A673 (cell line): ENCODE measurements at regions not wholly inside any gene's neighbourhood (a gene's known extent, or its start where the extent isn't known, plus 50 kb on each side); places are given as distances from the start of the nearest gene placed in this dataset.

Experiments used
- EZH2 ChIP-seq: fragments of 200-600 bp; sonication (generic); IDR thresholded peaks from 2 replicates; pipeline ENCODE4 v1.6.1; 2017; ENCODE audit warnings: borderline replicate concordance, low read depth, mild to moderate bottlenecking, mixed read lengths, antibody characterized with exemption, low read length; ENCODE audit not compliant: poor library complexity, severe bottlenecking
- TF ChIP-seq, protein P1 (sequence below): fragments of 300-800, 200-600 bp; sonication (generic); conservative IDR thresholded peaks from 2 replicates; pipeline ENCODE4 v1.5.1; 2017; ENCODE audit warnings: low read depth, mild to moderate bottlenecking, antibody characterized with exemption, low read length, moderate library complexity, mixed read lengths

- TF ChIP-seq, protein P1, sequence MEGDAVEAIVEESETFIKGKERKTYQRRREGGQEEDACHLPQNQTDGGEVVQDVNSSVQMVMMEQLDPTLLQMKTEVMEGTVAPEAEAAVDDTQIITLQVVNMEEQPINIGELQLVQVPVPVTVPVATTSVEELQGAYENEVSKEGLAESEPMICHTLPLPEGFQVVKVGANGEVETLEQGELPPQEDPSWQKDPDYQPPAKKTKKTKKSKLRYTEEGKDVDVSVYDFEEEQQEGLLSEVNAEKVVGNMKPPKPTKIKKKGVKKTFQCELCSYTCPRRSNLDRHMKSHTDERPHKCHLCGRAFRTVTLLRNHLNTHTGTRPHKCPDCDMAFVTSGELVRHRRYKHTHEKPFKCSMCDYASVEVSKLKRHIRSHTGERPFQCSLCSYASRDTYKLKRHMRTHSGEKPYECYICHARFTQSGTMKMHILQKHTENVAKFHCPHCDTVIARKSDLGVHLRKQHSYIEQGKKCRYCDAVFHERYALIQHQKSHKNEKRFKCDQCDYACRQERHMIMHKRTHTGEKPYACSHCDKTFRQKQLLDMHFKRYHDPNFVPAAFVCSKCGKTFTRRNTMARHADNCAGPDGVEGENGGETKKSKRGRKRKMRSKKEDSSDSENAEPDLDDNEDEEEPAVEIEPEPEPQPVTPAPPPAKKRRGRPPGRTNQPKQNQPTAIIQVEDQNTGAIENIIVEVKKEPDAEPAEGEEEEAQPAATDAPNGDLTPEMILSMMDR: no peak
- TF ChIP-seq EZH2: no peak
These were observed 69.2 kb upstream of the PIK3CG start for GRCh38 chr7:106795877-106796231.
